ENCODE measurements at regions not wholly inside any gene's neighbourhood (a gene's known extent, or its start where the extent isn't known, plus 50 kb on each side); places are given as distances from the start of the nearest gene placed in this dataset.
"Not testable (repeated sequence)": the region's sequence is repeated elsewhere in the genome, so short reads cannot be mapped to it uniquely, and the experiment has no call there.

GRCh38 chr14:26655128-26655527 lies 57.3 kb upstream of the NOVA1 start:
- no peak for FAIRE-seq

- FAIRE-seq = no peak
These were observed 65.7 kb upstream of the NOVA1 start for GRCh38 chr14:26663506-26663905.

GRCh38 chr14:26678732-26679420 lies 81.0 kb upstream of the NOVA1 start:
- FAIRE-seq = not testable (repeated sequence)

- FAIRE-seq = no peak
These were observed 87.6 kb upstream of the NOVA1 start for GRCh38 chr14:26685401-26685800.

GRCh38 chr14:26687301-26687837 lies 89.5 kb upstream of the NOVA1 start:
- no peak for FAIRE-seq

GRCh38 chr14:26694521-26694920 lies 96.7 kb upstream of the NOVA1 start:
- no peak for FAIRE-seq

- no peak for FAIRE-seq
These were observed 104.9 kb upstream of the NOVA1 start for GRCh38 chr14:26702721-26703230.

- FAIRE-seq = no peak
These were observed 106.0 kb upstream of the NOVA1 start for GRCh38 chr14:26703686-26704366.

- no peak for FAIRE-seq
These were observed 109.4 kb upstream of the NOVA1 start for GRCh38 chr14:26707234-26707633.

GRCh38 chr14:26709019-26709418 lies 111.2 kb upstream of the NOVA1 start:
- FAIRE-seq = no peak

GRCh38 chr14:26719514-26719913 lies 121.7 kb upstream of the NOVA1 start:
- no peak for FAIRE-seq

- peak; percentile 86 for FAIRE-seq
These were observed 124.4 kb upstream of the NOVA1 start for GRCh38 chr14:26722258-26722657.

GRCh38 chr14:26729851-26730250 lies 132.0 kb upstream of the NOVA1 start:
- FAIRE-seq = no peak

- no peak for FAIRE-seq
These were observed 133.2 kb upstream of the NOVA1 start for GRCh38 chr14:26730929-26731618.

- FAIRE-seq = no peak
These were observed 138.0 kb upstream of the NOVA1 start for GRCh38 chr14:26735811-26736210.

- no peak for FAIRE-seq
These were observed 140.7 kb upstream of the NOVA1 start for GRCh38 chr14:26738571-26738970.

GRCh38 chr14:26741711-26742212 lies 143.9 kb upstream of the NOVA1 start:
- FAIRE-seq = no peak

GRCh38 chr14:26743284-26743683 lies 145.5 kb upstream of the NOVA1 start:
- no peak for FAIRE-seq

GRCh38 chr14:26744903-26745302 lies 147.1 kb upstream of the NOVA1 start:
- FAIRE-seq = no peak

GRCh38 chr14:26761532-26761931 lies 163.7 kb upstream of the NOVA1 start:
- FAIRE-seq = no peak

GRCh38 chr14:26765301-26765700 lies 167.5 kb upstream of the NOVA1 start:
- FAIRE-seq = no peak

- no peak for FAIRE-seq
These were observed 168.1 kb upstream of the NOVA1 start for GRCh38 chr14:26765768-26766520.

- FAIRE-seq = no peak
These were observed 168.9 kb upstream of the NOVA1 start for GRCh38 chr14:26766726-26767125.

All from A204.1 (cell line).